Ammon's horn (tissue), 1 donor: ENCODE measurements at regions not wholly inside any gene's neighbourhood (a gene's known extent, or its start where the extent isn't known, plus 50 kb on each side); places are given as distances from the start of the nearest gene placed in this dataset.
A peak's percentile ranks its signal among the peaks of the same experiment; 100 is the strongest.

Source experiments
- DNase-seq: peaks from one replicate; pipeline ENCODE4 v3.0.0-alpha.2; 2016; ENCODE audit warnings: low spot score

DNA sequence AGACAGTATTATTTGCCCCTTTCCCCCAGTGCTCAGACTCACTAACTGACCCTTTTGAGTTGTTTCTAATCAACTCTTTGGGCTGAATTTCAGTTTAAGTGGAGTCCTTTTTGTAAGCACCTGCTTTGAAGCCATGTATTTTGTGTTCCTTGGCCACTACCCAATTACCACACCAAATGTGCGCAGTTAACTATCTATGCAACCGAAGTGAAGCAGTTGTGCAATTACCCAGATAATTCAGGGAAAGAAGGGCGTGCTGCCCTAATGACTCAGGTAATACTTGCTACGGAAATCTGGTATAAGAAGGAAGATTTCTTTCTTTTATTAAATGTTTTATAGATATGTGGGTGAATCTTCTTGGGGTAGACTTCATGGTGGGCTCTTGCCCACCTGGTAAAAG is 371.9 kb upstream of the TBL1XR1 start:
- no peak for DNase-seq

DNA sequence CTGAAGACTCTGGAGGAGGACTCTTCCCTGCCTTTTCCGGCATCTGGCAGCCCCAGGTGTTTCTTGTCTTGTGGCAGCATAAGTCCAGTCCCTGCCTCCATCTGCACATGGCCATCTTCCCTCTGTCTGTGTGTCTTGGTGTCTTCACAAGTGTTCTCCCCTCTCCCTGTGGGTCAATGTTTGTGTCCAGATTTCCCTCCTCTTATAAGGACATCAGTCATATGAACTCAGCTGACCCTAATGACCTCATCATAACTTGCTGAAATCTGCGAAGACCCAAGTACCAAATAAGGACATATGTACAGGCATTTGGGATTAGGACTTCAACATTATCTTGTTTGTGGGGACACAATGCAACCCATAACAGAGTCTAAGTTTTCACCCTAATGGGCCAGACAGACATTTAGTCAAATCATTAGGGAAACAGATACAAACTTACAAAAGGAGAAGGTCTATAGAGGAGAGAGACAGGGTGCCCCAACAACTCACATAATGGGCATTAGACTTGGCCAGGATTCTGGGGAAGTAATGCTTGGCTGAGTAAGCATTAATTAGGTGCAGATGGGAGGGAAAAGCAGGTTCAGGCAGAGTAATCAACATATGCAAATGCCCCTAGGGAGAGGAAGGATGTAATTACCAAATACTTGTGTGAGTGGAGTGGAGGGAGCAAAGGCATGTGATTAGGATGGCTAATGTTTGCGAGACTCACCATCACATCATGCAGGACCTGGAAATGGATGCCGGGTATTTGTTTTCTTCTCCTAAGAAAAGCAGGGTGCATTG is 372.8 kb upstream of the TBL1XR1 start:
- no peak for DNase-seq

DNA sequence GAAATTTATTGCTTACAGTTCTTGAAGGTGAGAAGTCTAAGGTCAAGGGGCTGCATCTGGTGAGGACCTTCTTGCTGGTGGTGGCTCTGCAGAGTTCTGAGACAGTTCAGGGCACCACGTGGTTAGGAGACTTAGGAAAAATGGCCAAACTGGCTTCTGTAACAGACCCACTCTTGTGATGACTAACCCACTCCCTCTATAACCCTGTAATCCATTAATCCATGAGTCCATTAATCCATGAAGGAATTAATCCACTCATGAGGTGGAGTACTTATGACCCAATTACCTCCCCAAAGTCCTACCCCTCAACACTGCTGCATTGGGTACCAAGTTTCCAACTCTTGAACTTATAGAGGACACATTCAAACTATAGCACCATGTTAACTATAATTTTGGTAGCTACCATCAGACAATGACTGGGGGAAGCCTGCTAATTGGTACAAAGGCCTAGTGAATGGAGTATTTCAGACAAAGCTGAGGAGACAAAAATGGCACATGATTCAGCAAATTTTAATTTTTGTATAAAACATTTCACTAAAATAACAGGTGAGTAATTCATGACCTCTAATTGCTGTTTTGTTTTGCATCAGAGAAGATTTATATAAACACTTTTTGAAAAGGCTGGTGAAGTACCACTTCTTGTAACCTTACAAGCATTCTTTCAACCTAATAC is 374.1 kb upstream of the TBL1XR1 start:
- DNase-seq = no peak

DNA sequence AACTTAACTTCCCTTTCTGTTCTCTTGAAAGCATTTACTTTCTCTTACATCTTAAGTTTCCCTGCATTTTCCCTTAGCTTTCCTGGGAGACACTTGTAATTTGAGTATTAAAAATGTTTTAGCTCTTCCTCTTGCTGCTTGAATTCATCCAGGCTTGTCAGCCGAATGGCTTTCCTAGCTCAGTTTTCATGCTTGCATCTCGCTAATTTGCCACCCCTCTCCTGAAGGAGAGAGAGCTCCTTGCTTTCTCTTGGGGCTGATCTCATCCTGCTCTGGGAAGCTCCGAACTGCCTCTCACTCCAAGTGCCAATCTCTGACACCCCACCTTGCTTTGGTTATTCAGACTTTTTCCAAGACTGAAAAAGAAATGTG is 374.6 kb upstream of the TBL1XR1 start:
- no peak for DNase-seq

DNA sequence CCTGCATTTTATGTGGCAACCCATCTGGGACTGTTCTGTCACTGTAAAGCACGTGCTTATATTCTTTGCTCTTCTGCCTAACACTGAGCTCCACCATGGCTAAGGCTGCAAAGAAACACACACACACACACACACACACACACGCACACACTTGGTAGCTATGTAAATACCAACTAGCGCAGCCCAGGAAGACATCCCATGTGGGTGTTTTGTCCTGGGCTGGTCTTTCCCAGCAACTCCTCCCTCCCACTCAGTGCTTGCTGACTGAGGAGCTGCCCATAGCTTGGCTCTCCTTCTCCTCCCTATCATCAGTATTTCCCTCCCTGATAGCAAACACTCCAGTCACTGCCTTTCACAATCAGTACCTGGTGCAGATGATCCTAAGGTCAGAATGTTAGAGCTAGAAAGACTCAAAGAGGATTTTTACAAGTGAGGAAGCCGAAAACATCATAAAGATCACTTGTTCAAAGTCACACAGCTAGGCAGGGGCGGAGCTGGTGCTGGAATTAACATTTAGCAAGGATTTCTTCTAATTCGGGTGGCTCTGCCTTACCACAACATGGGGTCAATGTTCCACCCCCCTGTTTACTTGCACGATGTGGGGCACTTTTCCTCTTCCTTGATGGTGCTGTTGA is 377.1 kb upstream of the TBL1XR1 start:
- DNase-seq = no peak

DNA sequence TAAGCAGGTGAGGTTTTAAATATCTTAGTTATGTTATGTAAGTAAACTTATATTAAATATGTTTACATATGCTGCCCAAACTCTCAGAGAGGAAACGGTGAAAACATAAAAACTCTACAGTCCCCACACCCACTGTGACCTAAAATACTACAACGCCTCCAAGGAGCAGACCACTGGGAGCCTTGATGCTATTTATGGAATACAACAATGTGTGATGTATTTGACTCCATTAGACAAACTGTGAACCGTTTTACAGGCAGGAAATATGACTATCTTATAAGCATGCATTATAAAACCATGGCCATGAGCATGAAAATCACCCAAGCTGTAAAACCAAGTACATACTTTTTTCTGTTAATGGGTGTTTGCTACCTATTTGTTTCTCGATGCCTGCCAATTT is 379.5 kb upstream of the TBL1XR1 start:
- DNase-seq = no peak

DNA sequence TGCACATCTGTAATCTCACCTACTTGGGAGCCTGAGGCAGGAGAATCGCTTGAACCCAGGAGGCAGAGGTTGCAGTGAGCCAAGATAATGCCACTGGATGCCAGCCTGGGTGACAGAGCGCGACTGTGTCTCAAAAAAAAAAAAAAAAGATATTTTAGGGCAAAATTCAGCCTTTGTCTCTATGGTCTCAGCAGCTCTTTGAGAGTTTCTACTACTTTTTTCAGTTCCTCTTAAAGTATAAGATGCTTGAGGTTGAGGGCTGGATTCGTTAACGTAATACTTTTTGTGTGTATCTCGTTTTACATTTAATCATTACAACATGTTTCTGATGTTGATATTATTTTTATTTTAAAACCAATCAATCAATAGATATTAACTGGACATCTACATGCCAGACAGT is 381.2 kb upstream of the TBL1XR1 start:
- DNase-seq = no peak

DNA sequence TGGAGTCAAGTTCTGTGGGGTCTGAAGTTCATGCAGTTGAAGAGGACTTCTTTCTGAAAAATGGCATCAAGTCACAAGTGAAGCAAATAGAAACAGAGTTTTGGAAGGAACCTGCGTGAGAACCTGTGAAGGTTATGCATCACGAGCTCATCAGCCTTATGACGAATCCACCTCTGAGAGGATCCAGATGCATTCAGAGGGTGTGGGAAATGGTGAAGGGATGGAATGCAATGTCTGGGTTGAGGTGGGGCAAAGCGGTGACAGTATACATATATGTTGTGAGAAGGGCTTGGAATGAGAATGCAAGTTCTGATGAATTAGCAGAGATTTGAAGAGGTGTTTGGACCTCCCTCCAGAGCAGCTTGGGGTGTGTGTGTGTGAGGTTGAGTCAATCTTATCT is 382.1 kb upstream of the TBL1XR1 start:
- no peak for DNase-seq

DNA sequence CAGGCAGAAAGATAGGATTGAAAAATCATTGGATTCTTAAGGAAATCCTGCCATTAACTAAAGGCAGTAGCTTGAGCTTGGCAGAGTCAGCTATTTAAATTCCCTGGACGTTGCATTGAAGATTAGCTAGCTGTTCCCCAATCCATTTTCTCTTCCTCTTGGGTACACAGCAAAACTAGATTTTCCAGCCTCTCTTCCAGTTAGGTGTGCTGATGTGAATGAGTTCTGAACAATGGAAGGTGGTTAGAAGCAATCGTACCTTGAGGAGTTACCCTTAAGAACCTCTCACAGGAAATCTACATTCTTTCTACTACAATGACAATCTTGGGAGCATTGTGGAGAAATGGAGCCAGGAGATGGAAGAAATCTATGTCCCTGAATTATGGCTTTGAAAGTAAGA is 383.2 kb upstream of the TBL1XR1 start:
- DNase-seq = no peak

DNA sequence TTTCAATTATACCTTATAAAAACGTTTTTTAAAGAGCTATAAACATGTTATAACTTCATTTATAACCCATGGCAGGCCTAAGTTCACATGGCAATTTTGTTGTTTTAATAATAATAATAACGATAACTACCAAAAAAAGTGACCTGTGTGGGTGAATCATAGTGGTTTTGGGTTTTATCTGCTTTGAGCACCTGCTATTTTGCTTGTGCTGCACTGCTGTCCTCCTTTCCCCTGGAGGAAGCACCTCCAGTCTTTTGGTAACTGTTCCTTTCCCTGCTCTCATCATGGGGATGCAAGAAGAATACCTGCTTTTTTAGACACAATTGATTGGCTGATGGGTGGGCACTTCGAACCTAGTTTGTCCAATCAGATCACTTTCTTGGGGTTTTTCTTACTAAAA is 388.0 kb upstream of the TBL1XR1 start:
- no peak for DNase-seq

DNA sequence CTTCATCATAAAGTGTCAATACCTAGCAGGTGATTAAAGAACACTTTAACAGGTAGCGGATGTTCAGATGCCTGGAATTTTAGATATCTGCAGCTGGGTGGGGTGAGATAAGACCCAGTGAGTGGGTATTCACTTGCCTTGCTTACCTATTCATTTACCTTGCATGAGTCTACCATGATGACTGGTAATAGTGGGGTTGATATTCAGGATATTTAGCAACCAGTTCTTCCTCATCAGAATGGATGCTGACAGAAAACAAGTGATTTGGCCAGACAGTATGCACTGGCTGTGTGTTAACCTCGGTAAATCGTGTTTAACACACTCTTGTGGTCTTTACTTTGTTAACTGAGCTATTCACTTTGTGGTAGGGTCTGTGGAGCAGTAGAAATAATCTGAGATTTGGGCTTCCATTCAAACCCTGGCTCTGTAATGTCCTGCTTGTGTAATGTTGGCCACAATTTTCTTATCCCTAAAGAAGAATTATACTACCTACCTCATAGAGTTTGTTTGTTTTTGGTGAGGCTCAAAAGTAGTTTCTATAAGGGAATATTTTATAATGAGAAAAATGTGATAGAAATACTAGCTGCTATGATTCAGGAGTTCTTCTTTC is 391.9 kb upstream of the TBL1XR1 start:
- DNase-seq = no peak

DNA sequence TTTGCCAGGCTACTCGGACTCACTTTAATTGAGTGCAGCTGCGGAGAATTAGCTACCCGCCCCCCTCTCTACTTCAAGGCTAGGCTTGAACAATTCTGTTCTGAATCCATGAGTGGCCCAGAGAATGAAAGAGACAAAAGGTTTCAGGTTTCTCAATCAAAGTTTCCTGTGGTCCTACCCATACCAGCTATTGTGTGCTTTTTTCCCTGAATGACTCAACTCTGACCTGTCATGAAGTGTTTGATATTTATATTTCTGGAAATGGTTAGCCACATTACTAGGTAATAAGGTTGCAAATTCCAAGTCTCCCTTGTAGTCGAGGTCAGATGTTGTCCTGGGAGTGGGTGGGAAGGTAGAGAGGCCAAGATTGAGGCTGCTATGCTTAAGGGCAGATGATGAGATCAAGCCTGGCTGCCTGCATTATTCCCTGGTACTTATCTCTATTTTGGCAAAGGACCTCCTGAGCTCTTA is 392.7 kb upstream of the TBL1XR1 start:
- DNase-seq = no peak

DNA sequence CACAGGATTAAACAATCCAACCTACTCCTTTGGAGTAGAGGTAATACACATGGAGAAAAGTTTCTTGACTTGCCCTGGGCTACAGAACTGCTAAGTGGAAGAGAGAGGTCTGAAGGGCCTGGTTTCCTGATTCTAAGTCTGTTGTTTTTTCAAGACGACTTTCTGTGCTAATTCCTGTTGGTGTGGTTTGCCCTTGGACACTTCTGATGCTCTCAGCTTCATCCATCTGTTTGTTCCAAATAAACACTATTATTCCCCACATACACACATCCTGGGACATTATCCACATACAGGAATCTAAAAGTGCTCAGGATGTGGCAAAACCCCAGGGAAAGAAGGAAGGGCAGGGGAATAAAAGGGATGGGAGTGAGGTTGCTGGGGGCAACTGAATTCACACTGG is 393.5 kb upstream of the TBL1XR1 start:
- DNase-seq = no peak

DNA sequence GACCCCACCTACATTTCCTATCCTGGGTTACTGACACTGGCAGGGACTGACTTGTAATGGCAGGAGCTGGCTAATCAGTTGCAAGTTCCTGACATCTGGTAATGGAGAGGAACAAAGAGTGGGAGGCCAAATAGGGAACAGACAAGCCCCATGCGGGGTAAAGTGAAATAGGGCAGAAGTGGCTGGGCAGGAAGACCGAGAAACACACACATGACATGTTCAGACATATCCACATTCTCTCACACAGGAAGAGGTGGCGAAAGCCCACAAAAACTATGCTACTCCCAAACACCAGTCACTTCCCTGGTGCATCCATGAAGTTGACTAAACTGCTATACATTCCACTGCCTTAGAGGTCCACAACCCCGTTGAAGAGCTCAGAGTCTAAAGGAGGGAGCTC is 394.1 kb upstream of the TBL1XR1 start:
- peak; percentile 71 for DNase-seq

DNA sequence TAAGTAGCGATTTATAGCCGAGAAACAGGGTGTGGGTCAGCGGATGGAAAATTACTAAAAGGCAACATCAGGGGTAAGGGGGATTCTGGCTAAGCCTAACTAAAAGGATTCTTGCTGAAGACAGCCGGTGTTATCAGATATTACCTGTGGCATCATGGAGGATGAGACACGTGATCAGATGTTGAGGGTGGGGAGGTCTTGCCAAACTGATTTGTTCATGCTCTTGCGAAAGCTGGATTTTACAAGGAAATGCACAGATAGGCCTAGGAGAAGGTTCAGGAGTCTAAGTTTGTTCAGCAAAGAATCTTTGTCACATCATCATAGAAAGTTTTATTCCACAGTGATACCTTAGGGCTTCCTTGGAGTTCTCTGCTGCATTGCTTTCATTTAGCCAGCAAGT is 396.8 kb upstream of the TBL1XR1 start:
- DNase-seq = no peak

DNA sequence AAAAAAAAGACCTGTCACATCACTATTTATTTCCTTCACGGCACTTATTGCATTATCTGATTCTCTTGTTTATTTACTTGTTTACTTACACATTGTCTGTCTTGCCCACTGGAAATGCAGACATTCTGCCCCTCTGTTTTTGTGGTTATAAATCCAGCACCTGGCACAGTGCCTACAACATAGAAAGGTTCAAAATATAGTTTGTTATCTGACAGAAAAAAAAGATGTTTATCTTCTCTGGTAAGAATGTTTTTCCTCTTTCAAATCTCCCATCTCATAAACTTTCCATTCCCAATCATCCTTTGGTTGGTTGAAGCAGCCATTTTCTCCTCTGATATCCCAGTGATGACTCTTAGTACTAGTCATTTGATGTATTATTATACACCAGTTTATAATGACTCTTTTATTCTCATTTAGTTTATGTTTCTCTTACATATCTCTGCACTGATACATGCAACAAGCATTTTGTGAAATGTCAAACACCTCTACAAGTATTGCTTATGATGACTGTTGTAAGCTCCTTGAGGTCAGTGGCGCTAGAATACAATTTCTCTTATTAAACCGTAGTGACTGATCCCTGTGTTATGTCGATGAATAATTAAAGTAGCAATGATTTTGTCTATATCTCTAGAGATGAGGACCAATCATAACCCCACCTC is 398.4 kb upstream of the TBL1XR1 start:
- DNase-seq = no peak

DNA sequence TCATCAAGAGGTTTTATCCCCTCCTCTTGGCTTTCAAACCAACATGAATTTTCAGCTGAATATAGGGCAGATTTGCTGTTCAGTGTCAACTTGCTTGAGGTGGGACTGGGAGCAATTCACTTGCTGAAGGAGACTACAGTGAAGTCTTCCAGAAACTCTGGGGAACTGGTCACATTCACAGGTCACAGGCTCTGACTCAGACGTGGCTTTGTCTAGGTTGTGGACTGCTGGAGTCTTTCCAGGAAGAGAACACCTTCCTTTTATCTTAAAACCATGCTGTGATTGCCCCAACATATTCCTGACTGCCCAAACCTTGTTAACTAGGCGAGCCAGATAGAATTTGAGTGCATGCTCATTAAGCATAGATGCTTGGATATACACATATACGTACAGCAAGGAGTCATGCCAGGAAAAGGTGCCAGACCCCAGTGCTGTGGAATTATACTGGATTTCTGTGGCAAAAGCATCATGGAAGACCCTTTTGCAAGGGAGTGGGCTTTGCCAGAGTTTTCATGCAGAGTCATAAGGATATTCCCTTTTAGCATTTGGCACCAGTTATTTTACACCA is 399.1 kb upstream of the TBL1XR1 start:
- no peak for DNase-seq

DNA sequence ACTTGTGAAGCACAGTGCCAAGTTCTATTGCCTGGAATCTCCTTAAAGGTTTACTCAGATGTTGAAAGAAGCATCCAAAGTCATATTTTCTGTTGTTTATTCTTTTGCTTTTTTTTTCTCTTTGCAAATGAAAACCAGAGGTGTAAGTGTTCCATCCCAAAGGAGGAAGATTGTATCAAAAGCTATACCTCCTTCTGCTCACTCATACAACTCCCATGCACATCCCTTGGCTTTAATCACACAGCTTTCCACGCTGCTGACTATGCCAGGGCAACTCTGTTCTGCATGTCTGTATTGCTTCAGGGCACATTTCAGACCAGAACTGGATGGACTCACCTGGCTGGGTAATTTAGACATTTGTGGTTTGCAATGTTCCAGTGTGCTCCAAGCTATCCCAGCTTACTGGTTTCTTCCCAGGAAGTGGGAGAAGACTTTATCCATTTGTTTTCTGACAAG is 399.6 kb upstream of the TBL1XR1 start:
- DNase-seq = no peak

DNA sequence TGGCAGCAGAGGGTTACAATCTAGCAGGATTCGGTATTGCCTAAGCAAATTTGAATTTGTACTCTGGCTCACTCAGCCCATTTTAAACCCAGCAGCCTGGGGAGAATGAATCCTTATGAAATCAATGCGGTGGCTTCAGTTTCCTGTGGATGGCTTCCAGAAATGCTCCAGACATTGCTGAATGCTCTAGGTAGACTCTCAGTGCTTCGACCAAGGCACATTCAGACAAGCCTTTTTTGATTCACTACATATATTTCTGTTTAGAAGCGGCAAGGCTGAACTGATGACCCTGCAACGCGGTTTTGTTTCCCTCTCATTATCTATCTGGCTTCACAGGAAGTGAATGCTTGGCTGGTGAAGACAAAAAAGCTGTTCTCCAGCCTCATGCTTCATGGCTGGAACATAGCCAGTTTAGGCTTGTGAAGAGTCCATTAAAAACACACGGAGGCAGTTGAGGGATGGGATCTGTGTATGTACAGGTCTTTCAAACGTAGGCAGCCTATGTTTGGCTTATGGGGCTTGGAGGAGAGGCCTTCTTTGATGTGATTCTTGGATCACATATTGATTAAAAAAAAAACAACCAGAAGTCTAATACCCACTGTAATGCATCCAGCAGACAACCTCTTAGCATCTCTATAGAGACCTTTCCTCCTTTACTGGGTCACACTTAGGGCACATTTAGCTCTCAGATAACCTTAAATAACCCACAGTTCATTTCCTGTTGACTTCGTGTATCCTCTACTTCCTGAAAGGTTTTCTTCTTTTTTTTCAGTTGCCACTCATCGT is 400.2 kb upstream of the TBL1XR1 start:
- DNase-seq = peak; percentile 77

DNA sequence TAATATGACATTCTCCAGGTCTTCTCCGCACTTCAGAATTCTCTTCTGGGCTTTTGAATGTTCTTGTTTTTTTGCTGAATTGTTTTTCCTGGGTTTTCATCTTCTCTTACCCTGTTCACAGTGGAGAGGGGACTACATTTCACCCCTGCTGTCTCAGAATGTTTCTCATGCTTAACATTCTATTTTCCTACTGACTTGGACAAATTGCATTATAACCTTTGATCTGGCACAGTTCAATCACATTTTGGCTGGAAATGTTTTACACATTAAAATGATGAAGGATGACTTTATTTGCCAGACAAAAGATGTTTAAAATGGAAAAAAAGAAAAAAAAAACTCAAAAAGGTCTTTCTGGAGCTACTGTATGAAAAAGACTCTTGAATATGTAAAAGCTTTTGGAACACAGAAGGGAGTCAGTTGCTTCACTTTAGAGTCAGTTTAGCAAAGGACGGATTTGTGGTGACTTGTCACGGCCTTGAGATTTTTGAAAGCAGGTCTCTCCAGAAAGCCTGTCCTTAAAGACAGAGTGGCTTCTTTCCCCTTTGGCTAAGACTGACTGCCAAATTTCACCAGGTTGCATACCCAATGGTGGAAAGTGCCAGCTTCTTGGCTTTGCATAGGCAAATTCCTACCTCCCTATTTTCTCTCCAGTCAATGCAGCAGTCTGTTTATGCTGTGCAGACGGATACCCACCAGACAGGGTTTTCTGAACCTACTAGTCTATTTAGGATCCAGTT is 401.0 kb upstream of the TBL1XR1 start:
- no peak for DNase-seq
